HG03432 (cell line): ENCODE measurements at regions not wholly inside any gene's neighbourhood (a gene's known extent, or its start where the extent isn't known, plus 50 kb on each side); places are given as distances from the start of the nearest gene placed in this dataset.
"Not testable (repeated sequence)": the region's sequence is repeated elsewhere in the genome, so short reads cannot be mapped to it uniquely, and the experiment has no call there.

Source experiments
- ATAC-seq: cut with Tn5 transposase; IDR thresholded peaks from one replicate; pipeline ENCODE4 v1.9.1; 2021; ENCODE audit warnings: mild to moderate bottlenecking, moderate library complexity; ENCODE audit not compliant: unreplicated experiment

- ATAC-seq, result not testable (repeated sequence)
These were observed 521.1 kb downstream of the ETNK1 start for GRCh38 chr12:23146070-23146469.

DNA sequence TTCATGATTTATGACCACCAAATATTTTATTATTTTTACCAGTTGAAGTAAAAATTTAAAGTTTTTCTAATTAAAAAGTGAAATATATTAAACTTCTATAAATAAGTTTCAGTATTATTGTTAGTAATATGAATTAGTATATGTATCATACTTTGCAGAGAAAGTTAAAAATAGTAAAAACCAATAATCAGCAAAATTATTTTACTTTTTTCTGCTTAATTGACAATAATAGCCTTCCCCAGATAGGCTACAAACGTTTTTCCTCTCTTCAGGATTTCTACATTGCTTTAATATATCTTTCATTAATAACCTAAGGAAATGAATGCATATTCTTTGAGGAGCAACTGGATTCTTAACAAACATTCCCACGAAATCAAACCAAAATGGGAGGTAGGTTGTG, 543.5 kb downstream of the ETNK1 start:
- ATAC-seq, result no peak

DNA sequence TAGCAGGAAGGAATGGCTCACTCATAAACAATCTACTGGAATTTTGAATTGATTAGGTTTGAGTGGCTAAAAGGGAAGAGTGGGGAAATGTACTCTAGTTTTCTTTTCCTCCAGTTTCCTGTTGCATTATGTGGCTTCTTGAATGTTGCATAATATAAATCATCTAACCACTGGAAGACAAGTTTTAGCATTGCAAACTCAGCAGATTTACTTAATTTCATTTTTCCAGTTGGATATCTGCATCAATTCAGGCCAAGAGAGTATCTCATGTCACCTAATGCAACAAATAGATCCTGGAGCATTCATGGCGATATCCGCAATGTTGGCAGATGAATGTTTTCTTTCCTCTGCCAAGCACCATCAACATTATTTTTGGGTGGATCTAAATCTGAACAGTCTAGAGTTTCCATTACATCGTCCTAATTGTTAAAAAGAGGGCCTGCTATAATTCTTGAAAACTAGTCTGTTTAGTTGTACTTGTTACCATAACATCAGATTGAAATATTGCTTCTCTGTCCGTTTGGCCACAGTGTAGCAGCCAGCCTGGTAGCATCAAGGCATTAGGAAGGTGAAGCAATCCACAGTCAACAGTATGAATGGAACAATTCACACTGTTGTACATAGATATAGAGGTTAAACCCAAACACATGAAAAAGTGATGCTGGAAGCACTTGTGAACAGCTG, 544.2 kb downstream of the ETNK1 start:
- ATAC-seq, result no peak

DNA sequence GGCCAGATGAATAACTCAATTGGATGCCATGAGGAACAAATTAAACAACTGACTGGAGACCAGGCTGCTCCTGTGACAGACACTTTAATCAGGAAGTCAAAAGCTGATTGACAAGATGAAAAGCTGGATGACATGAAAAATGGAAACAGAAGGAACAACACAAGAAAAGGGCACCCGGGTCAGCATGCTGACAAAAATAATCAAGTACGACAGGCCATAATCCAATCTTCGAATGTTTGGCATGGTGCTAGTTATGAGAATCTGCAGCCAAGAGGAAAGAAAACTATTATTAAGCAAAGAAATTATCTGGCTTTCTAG, 544.7 kb downstream of the ETNK1 start:
- ATAC-seq, result no peak

DNA sequence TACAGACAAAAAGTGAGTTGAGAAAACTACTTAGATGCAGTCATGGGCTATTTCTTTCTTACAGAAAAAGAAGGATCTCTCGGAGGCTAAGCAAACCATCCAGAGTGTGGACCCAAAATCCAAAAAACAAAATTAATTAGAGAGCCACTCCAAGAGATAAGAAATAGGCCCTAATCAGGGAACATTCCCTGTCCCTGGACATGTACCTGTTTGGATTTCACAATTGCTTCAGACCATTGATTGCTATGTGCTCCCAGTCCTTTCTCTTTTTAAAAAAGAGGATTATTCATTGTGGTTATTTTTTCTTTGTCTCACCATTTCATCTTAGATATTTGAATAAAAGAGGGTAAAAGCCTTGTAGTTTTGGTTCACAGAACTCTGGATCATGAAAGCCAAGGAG, 549.9 kb downstream of the ETNK1 start:
- ATAC-seq, result no peak

DNA sequence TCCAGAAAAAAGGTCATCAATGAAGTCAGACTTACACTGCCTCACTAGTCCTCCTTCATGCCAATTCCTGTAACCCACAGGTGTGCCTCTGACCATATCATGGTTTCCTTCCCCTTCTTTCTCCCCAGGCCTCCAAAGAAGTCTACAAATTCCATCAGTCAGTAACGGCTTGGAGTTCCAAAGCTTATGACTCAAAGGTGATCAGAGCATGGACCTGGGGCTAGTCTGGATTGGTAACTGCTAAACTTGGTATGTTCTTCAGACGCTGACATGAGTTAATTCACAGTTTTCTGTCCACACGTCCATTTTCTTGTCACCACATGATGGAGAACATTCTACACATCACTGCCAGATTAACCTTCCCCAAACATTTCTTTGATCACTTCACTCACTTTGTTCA, 560.4 kb downstream of the ETNK1 start:
- ATAC-seq, result no peak

GRCh38 chr12:23186950-23187349, 562.0 kb downstream of the ETNK1 start:
- ATAC-seq, result no peak

DNA sequence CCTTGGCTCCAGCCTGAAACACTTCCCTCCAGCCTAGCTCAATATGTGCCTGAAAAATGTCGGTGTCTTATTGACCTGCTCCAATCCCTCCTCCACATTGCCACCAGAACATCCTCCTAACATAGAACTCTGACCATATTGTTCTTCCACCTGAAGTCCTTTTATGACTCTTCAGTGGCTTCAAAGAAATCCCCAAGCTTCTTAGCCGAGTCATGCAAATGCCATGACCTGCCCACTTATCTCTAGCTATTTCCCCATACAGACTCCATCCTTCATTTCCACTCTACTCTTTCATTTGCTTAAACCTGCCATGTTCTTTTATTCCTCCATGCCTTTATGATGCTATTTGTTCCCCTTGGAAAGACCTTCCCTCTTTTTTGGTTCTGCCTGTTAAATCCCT, 568.6 kb downstream of the ETNK1 start:
- ATAC-seq, result no peak

- ATAC-seq, result no peak
These were observed 572.3 kb downstream of the ETNK1 start for GRCh38 chr12:23197266-23197665.

DNA sequence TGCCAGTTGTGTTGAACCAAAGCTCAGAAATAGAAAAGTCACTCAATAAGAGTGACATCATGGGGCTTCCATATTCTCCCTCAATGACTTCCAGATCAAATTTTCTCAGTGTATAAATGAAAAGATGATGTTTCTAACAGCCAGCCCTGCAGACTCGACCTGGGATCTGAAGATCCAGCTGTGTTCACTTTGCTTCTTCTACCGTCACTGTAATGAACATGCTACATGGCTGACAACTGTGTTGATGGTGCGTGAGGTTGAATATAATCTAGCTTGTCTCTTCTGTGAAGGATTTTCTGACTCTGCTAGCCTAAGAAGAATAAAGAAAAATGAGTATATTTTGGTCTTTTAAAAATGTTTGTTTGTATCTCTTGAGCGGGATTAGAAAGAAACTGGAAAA, 577.8 kb downstream of the ETNK1 start:
- no peak for ATAC-seq

DNA sequence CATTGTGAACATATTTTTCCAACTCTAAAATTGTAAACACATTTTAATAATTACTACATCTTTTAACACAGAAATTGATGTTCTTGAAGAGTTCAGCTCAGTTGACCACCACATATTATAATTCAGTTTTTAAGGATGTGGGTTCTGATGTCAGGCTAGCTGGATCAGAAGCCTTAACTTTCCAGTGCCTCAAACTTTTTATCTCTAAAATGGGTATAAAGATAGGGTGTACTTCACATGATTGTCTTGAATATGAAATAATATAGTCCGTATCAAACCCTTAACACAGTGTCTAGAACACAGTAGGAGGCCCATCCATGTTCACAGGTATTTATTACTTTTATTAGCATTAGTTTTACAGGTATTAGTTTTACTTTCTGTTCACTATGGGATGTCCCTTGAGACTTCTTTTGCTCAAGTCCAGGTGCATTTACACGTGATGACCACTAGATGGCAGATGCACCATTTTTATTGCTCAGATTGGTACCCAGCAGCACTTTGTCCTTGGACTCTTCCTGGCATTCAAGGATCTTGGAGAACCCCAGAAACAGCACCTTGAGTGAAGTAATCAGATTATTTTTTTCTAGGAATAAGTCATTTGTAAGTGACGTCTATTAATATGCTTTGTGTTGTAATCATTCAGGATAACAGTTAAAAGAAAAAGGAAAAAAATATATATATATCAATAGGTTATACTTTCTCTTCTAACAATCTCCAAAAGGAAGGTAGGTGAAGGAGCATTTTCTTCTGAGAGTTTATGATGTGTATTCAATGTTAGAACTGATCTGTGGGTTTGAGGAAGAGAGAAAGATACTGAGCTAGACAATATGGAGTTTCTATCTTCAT, 580.2 kb downstream of the ETNK1 start:
- ATAC-seq, result peak; percentile 94

DNA sequence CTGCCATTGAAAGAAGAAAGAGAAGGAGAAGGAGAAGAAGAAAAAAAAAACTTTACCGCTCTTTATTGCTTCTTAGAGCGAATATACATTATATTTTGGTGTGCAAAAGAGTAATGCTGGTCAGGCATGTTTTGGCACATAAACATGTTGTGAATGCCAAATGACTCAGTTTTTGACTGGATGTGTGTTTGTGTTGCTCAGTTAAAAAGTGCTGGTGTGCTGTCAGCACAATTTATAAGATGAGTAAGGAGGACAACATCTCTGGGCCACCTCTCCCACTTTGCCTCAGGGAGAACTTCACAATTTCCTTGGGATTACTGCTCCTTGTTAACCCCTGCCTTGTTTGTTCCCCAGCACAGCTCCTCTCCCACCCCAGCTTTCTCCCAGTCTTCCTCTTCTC, 584.8 kb downstream of the ETNK1 start:
- no peak for ATAC-seq

DNA sequence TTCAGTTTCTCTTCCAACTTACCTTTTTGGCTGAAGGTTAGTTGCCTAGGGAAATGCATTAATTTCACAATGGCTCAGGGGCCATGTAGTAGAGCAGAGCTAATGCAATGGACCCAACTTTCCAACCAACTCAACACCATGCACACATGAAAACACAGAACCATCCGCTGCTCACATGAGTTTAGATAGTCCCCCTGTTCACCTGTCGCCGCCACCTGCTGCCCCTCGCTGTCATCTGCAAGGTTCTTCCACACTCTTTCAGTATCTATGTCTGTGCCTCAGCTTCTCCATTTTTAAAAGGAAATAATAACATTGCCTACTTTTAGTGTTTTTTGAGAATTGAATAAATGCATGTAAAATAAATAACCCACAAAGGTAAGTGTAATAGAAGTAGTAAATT, 585.6 kb downstream of the ETNK1 start:
- no peak for ATAC-seq

- ATAC-seq, result no peak
These were observed 586.7 kb downstream of the ETNK1 start for GRCh38 chr12:23211384-23212320.

- ATAC-seq, result no peak
These were observed 592.2 kb downstream of the ETNK1 start for GRCh38 chr12:23217158-23217557.

GRCh38 chr12:23217667-23218066, 592.7 kb downstream of the ETNK1 start:
- no peak for ATAC-seq

GRCh38 chr12:23221066-23221465, 596.1 kb downstream of the ETNK1 start:
- no peak for ATAC-seq

- no peak for ATAC-seq
These were observed 597.0 kb downstream of the ETNK1 start for GRCh38 chr12:23221926-23222325.

GRCh38 chr12:23222801-23223200, 597.8 kb downstream of the ETNK1 start:
- no peak for ATAC-seq

DNA sequence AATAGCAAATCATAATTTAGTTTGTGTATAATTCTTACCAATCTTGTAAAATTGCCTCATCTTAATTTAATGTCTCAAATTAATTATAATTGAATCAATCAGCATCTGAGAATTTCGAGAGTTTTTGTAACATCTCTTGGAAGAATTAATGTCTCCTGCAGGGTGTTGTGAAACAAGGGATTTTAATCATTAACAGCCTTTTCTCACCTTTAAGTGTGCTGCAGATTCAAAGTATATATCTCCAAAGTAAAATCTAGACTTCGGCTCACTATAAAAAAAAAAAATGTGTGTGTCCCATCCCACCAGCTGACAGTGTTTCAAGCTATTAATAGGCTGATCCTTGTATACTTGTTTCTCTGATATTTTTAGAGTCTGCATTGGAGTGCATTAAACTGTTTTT, 603.1 kb downstream of the ETNK1 start:
- no peak for ATAC-seq

GRCh38 chr12:23230899-23231298, 605.9 kb downstream of the ETNK1 start:
- no peak for ATAC-seq
